ENCODE measurements at regions not wholly inside any gene's neighbourhood (a gene's known extent, or its start where the extent isn't known, plus 50 kb on each side); places are given as distances from the start of the nearest gene placed in this dataset.

GRCh38 chr1:31501505-31501904 lies 74.8 kb upstream of the TINAGL1 start:
- TF ChIP-seq EZH2 (IDR thresholded peaks at IDR 0.05) = no peak
- TF ChIP-seq POLR2AphosphoS5 (IDR thresholded peaks at IDR 0.05; ENCODE audit: borderline replicate concordance, low read depth, low read length) = no peak
